H9 (cell line): ENCODE measurements at regions not wholly inside any gene's neighbourhood (a gene's known extent, or its start where the extent isn't known, plus 50 kb on each side); places are given as distances from the start of the nearest gene placed in this dataset.

Source experiments
- DNase-seq: peaks from one replicate; pipeline ENCODE4 v3.0.0-alpha.2; 2017
- H2AFZ ChIP-seq: one replicate; pipeline ENCODE4 v1.6.1; 2013; ENCODE audit warnings: mild to moderate bottlenecking, low read length, control low read depth, moderate library complexity
- H2AK5ac ChIP-seq: 2 replicates; pipeline ENCODE4 v1.6.1; 2013; ENCODE audit warnings: low read length, control low read depth, mixed read lengths; ENCODE audit not compliant: insufficient read length
- H2BK120ac ChIP-seq: one replicate; pipeline ENCODE4 v1.6.1; 2013; ENCODE audit warnings: low read depth, mild to moderate bottlenecking, low read length, control low read depth, inconsistent platforms; ENCODE audit not compliant: poor library complexity, severe bottlenecking
- H2BK12ac ChIP-seq: 2 replicates; pipeline ENCODE4 v1.6.1; 2013; ENCODE audit warnings: low read length, control low read depth, mixed read lengths, low read depth; ENCODE audit not compliant: insufficient read length
- H2BK15ac ChIP-seq: 2 replicates; pipeline ENCODE4 v1.6.1; 2013; ENCODE audit warnings: low read depth, low read length, control low read depth
- H2BK20ac ChIP-seq: one replicate; pipeline ENCODE4 v1.6.1; 2013; ENCODE audit warnings: low read depth, mild to moderate bottlenecking, low read length, control low read depth, inconsistent platforms; ENCODE audit not compliant: poor library complexity, severe bottlenecking
- H2BK5ac ChIP-seq: 2 replicates; pipeline ENCODE4 v1.6.1; 2013; ENCODE audit warnings: low read length, control low read depth, mixed read lengths; ENCODE audit not compliant: insufficient read length
- H3K14ac ChIP-seq: 2 replicates; pipeline ENCODE4 v1.6.1; 2013; ENCODE audit warnings: low read length, control low read depth; ENCODE audit not compliant: insufficient read depth
- H3K18ac ChIP-seq: 2 replicates; pipeline ENCODE4 v1.6.1; 2013; ENCODE audit warnings: low read depth, mild to moderate bottlenecking, mixed read lengths, low read length, control low read depth; ENCODE audit not compliant: insufficient read length
- H3K23ac ChIP-seq: 2 replicates; pipeline ENCODE4 v1.6.1; 2013; ENCODE audit warnings: low read length, control low read depth, mixed read lengths, low read depth; ENCODE audit not compliant: insufficient read length
- H3K23me2 ChIP-seq: 2 replicates; pipeline ENCODE4 v1.6.1; 2013; ENCODE audit warnings: low read depth, mild to moderate bottlenecking, mixed read lengths, low read length, control low read depth; ENCODE audit not compliant: insufficient read length, poor library complexity, severe bottlenecking
- H3K27ac ChIP-seq: 2 replicates; pipeline ENCODE4 v1.5.1; 2013; ENCODE audit warnings: low read length, control low read depth, mixed read lengths, low read depth; ENCODE audit not compliant: insufficient read length
- H3K27me3 ChIP-seq: 2 replicates; pipeline ENCODE4 v1.6.1; 2013; ENCODE audit warnings: low read length, control low read depth, inconsistent platforms; ENCODE audit not compliant: insufficient read depth
- H3K4ac ChIP-seq: 2 replicates; pipeline ENCODE4 v1.6.1; 2013; ENCODE audit warnings: low read depth, mild to moderate bottlenecking, control low read depth, inconsistent platforms, low read length, moderate library complexity
- H3K4me1 ChIP-seq: 2 replicates; pipeline ENCODE4 v1.6.1; 2013; ENCODE audit warnings: low read length, control low read depth, inconsistent platforms; ENCODE audit not compliant: insufficient read depth
- H3K4me2 ChIP-seq: 2 replicates; pipeline ENCODE4 v1.6.1; 2013; ENCODE audit warnings: low read length, control low read depth, mixed read lengths; ENCODE audit not compliant: insufficient read length, insufficient read depth
- H3K56ac ChIP-seq: 2 replicates; pipeline ENCODE4 v1.6.1; 2013; ENCODE audit warnings: low read depth, mild to moderate bottlenecking, mixed read lengths, low read length, control low read depth; ENCODE audit not compliant: insufficient read length
- H3K79me1 ChIP-seq: 2 replicates; pipeline ENCODE4 v1.6.1; 2013; ENCODE audit warnings: low read depth, mild to moderate bottlenecking, moderate library complexity, low read length, control low read depth, inconsistent platforms; ENCODE audit not compliant: insufficient read depth, poor library complexity, severe bottlenecking
- H3K79me2 ChIP-seq: 2 replicates; pipeline ENCODE4 v1.6.1; 2013; ENCODE audit warnings: low read length, control low read depth, inconsistent platforms; ENCODE audit not compliant: insufficient read depth
- H3K9ac ChIP-seq: 2 replicates; pipeline ENCODE4 v1.6.1; 2013; ENCODE audit warnings: low read length, control low read depth, mixed read lengths; ENCODE audit not compliant: insufficient read length; ENCODE audit errors: extremely low read depth
- H3K9me3 ChIP-seq: one replicate; pipeline ENCODE4 v1.6.1; 2013; ENCODE audit warnings: low read depth, low read length, inconsistent platforms; ENCODE audit not compliant: control insufficient read depth
- H3T11ph ChIP-seq: one replicate; pipeline ENCODE4 v1.6.1; 2013; ENCODE audit warnings: mild to moderate bottlenecking, low read length, control low read depth, inconsistent platforms
- H4K20me1 ChIP-seq: one replicate; pipeline ENCODE4 v1.6.1; 2013; ENCODE audit not compliant: control insufficient read depth, insufficient read length, insufficient read depth
- H4K5ac ChIP-seq: 2 replicates; pipeline ENCODE4 v1.6.1; 2013; ENCODE audit warnings: low read depth, mild to moderate bottlenecking, mixed read lengths, low read length, control low read depth; ENCODE audit not compliant: insufficient read length
- H4K8ac ChIP-seq: replicated peaks from 2 replicates; pipeline ENCODE4 v1.6.1; 2013; ENCODE audit warnings: low read length, control low read depth, mixed read lengths, low read depth; ENCODE audit not compliant: insufficient read length
- H4K91ac ChIP-seq: 2 replicates; pipeline ENCODE4 v1.6.1; 2013; ENCODE audit warnings: low read depth, mild to moderate bottlenecking, moderate library complexity, mixed read lengths, low read length, control low read depth; ENCODE audit not compliant: insufficient read length
- H3K27ac Mint-ChIP-seq, 3 experiments: 2 replicates in 2 of 3; 3 replicates in 1 of 3; pipeline ENCODE4 v1.8.0; 2020 to 2021; ENCODE audit warnings: mixed read lengths in 3 of 3, mild to moderate bottlenecking in 1 of 3, moderate library complexity in 1 of 3
- H3K27me3 Mint-ChIP-seq: 2 replicates; pipeline ENCODE4 v1.8.0; 2021; ENCODE audit warnings: low read depth, mild to moderate bottlenecking, moderate library complexity, mixed read lengths
- H3K36me3 Mint-ChIP-seq, 3 experiments: 2 replicates in 2 of 3; 3 replicates in 1 of 3; pipeline ENCODE4 v1.8.0; 2020 to 2021; ENCODE audit warnings: low read depth in 3 of 3, mixed read lengths in 3 of 3; ENCODE audit not compliant: insufficient read depth in 1 of 3
- H3K4me1 Mint-ChIP-seq, 2 experiments: 2 replicates each; pipeline ENCODE4 v1.8.0; 2020; ENCODE audit warnings: mixed read lengths in 2 of 2
- H3K4me3 Mint-ChIP-seq, 2 experiments: 2 replicates in 1 of 2; 3 replicates in 1 of 2; pipeline ENCODE4 v1.8.0; 2020 to 2021; ENCODE audit warnings: mild to moderate bottlenecking in 2 of 2, mixed read lengths in 2 of 2, moderate library complexity in 1 of 2
- H3K9me3 Mint-ChIP-seq, 2 experiments: 2 replicates in 1 of 2; 3 replicates in 1 of 2; pipeline ENCODE4 v1.8.0; 2020; ENCODE audit warnings: mild to moderate bottlenecking in 2 of 2, mixed read lengths in 2 of 2, moderate library complexity in 1 of 2
- CTCF ChIP-seq: fragments of 200-600 bp; sonication (generic); conservative IDR thresholded peaks from 3 replicates; pipeline ENCODE4 v1.8.0; 2021; ENCODE audit warnings: antibody characterized with exemption, mild to moderate bottlenecking
- WGBS: extraction: QIAGEN DNeasy Blood & Tissue Kit; methylation state at CpG from one replicate; pipeline ENCODE4 v1.1.7; 2013; ENCODE audit warnings: missing lambda C conversion rate, low lambda C conversion rate, mixed read lengths; ENCODE audit not compliant: insufficient read length; ENCODE audit errors: extremely low coverage; 5-methylcytosine and 5-hydroxymethylcytosine counted together

- Histone ChIP-seq H4K20me1 (no peaks in the 10 kb centered on the region), H3K79me1 (no peaks in the 10 kb centered on the region), H4K8ac (no peak overlapping the region), H3K9ac (no peak overlapping the region), H3K27ac (no peak overlapping the region), H3K4ac (no peak overlapping the region), H2AFZ (no peak overlapping the region), H3K79me2 (no peaks in the 10 kb centered on the region), H3K4me1 (no peaks in the 10 kb centered on the region), H3K4me2 (no peak overlapping the region), H2BK5ac (no peak overlapping the region), H2AK5ac (no peak overlapping the region), H3K14ac (no peak overlapping the region), H2BK120ac (no peak overlapping the region), H3K18ac (no peak overlapping the region), H2BK12ac (no peak overlapping the region), H3K23me2 (no peaks in the 10 kb centered on the region), H3K9me3 (no peaks in the 10 kb centered on the region), H2BK20ac (no peak overlapping the region), H4K5ac (no peak overlapping the region), H3T11ph (no peak overlapping the region), H3K56ac (no peak overlapping the region), H4K91ac (no peak overlapping the region), H2BK15ac (no peak overlapping the region), H3K23ac (no peak overlapping the region), H3K27me3 (no peaks in the 10 kb centered on the region)
- no peaks in the 10 kb centered on the region; a peak in 1 of 7 replicates for H3K36me3 Mint-ChIP-seq
- 0 out of 7 replicates have a peak overlapping the region, but pooled peaks of 1 of the 3 experiments have one; percentile 42 for H3K27ac Mint-ChIP-seq
- TF ChIP-seq CTCF = no peak
- no peaks in the 10 kb centered on the region for H3K9me3 Mint-ChIP-seq
- H3K27me3 Mint-ChIP-seq = no peaks in the 10 kb centered on the region
- peaks cover 25 to 27% of the 10 kb centered on the region in 2 experiments for H3K4me1 Mint-ChIP-seq
- no CpG with 5 or more reads among the region's 3 CpGs for WGBS
- no peak overlapping the region for H3K4me3 Mint-ChIP-seq
- no peak for DNase-seq
Observed at GRCh38 chr10:21130683-21131442, 233.8 kb upstream of the NEBL start.
